Right ventricle myocardium superior (tissue), 1 donor: ENCODE measurements at regions not wholly inside any gene's neighbourhood (a gene's known extent, or its start where the extent isn't known, plus 50 kb on each side); places are given as distances from the start of the nearest gene placed in this dataset.

ENCODE experiments used
- ATAC-seq: fragments of 200-7000 bp; cut with Tn5 transposase; one replicate; pipeline ENCODE4 v1.9.1; 2020; ENCODE audit warnings: mild to moderate bottlenecking; ENCODE audit not compliant: poor library complexity
- DNase-seq: peaks from one replicate; pipeline ENCODE4 v3.0.0-alpha.2; 2020
- intact Hi-C: fragments of 100-400 bp; cut with DNase I; formaldehyde crosslinking; loops from one replicate; pipeline ENCODE4 v1.11.2; 2022
- donor health status: DM: no; HTN: yes; CAD: no; lungs with severe emphysema.

- intact Hi-C loops = no loop called here
- DNase-seq (no peak), ATAC-seq (no peak)
These were observed 737.8 kb downstream of the MATN1 start for GRCh38 chr1:29985606-29985945.

- ATAC-seq (peak; percentile 31), DNase-seq (no peak)
- intact Hi-C loops = no loop called here
These were observed 738.4 kb downstream of the MATN1 start for GRCh38 chr1:29984862-29985605.

- no peak for ATAC-seq
- intact Hi-C loops = no loop called here
- DNase-seq = no peak
These were observed 739.1 kb downstream of the MATN1 start for GRCh38 chr1:29984166-29984861.

- intact Hi-C loops = no loop called here
- ATAC-seq (no peak), DNase-seq (no peak)
These were observed 740.1 kb downstream of the MATN1 start for GRCh38 chr1:29983321-29983720.

- no peak for DNase-seq
- intact Hi-C loops = no loop called here
- ATAC-seq = no peak
These were observed 741.7 kb downstream of the MATN1 start for GRCh38 chr1:29981586-29982239.

- DNase-seq (no peak), ATAC-seq (no peak)
- intact Hi-C loops = no loop called here
These were observed 741.2 kb downstream of the PTPRU start for GRCh38 chr1:29977550-29977949.

GRCh38 chr1:29975036-29975694, 738.8 kb downstream of the PTPRU start:
- intact Hi-C loops = no loop called here
- ATAC-seq = no peak
- DNase-seq = no peak

- ATAC-seq = no peak
- intact Hi-C loops = no loop called here
- DNase-seq = no peak
These were observed 738.0 kb downstream of the PTPRU start for GRCh38 chr1:29974316-29974724.

GRCh38 chr1:29973406-29973805, 737.1 kb downstream of the PTPRU start:
- ATAC-seq = no peak
- intact Hi-C loops = no loop called here
- no peak for DNase-seq

- intact Hi-C loops = no loop called here
- no peak for ATAC-seq
- no peak for DNase-seq
These were observed 736.2 kb downstream of the PTPRU start for GRCh38 chr1:29972421-29973053.

- DNase-seq (no peak), ATAC-seq (no peak)
- intact Hi-C loops = no loop called here
These were observed 735.4 kb downstream of the PTPRU start for GRCh38 chr1:29971703-29972102.

GRCh38 chr1:29970747-29971325, 734.5 kb downstream of the PTPRU start:
- intact Hi-C loops = no loop called here
- ATAC-seq (no peak), DNase-seq (no peak)

GRCh38 chr1:29969576-29969975, 733.3 kb downstream of the PTPRU start:
- intact Hi-C loops = no loop called here
- ATAC-seq = no peak
- no peak for DNase-seq

- intact Hi-C loops = no loop called here
- ATAC-seq (no peak), DNase-seq (no peak)
These were observed 730.9 kb downstream of the PTPRU start for GRCh38 chr1:29967261-29967660.

- ATAC-seq = no peak
- intact Hi-C loops = no loop called here
- no peak for DNase-seq
These were observed 730.3 kb downstream of the PTPRU start for GRCh38 chr1:29966526-29967045.

- DNase-seq = no peak
- intact Hi-C loops = no loop called here
- no peak for ATAC-seq
These were observed 728.6 kb downstream of the PTPRU start for GRCh38 chr1:29964718-29965533.

GRCh38 chr1:29963946-29964345, 727.6 kb downstream of the PTPRU start:
- DNase-seq (no peak), ATAC-seq (no peak)
- intact Hi-C loops = no loop called here

- intact Hi-C loops = no loop called here
- no peak for DNase-seq
- no peak for ATAC-seq
These were observed 726.5 kb downstream of the PTPRU start for GRCh38 chr1:29962831-29963247.
